ENCODE measurements at regions not wholly inside any gene's neighbourhood (a gene's known extent, or its start where the extent isn't known, plus 50 kb on each side); places are given as distances from the start of the nearest gene placed in this dataset.

GRCh38 chr9:7862170-7862569 is 62.6 kb upstream of the DMAC1 start:
- Histone ChIP-seq H4K91ac (ENCODE audit: insufficient read length, low read depth, low read length) (no peak overlapping the region), H4K5ac (ENCODE audit: insufficient read length, low read depth, low read length) (no peak overlapping the region), H3K23me2 (ENCODE audit: insufficient read length, low read depth, low read length, poor library complexity, severe bottlenecking) (no peaks in the 10 kb centered on the region), H3T11ph (ENCODE audit: low read length) (no peak overlapping the region), H3K9me3 (ENCODE audit: control insufficient read depth, low read depth, low read length) (no peaks in the 10 kb centered on the region), H2AK5ac (ENCODE audit: insufficient read length, low read length) (no peak overlapping the region), H2BK20ac (ENCODE audit: low read depth, low read length, poor library complexity, severe bottlenecking) (no peak overlapping the region), H3K27me3 (ENCODE audit: insufficient read depth, low read length) (no peaks in the 10 kb centered on the region), H2BK12ac (ENCODE audit: insufficient read length, low read depth, low read length) (no peak overlapping the region), H2BK120ac (ENCODE audit: low read depth, low read length, poor library complexity, severe bottlenecking) (no peak overlapping the region), H3K79me2 (ENCODE audit: insufficient read depth, low read length) (no peaks in the 10 kb centered on the region), H3K4me2 (ENCODE audit: insufficient read depth, insufficient read length, low read length) (no peak overlapping the region), H3K18ac (ENCODE audit: insufficient read length, low read depth, low read length) (no peak overlapping the region), H3K9ac (ENCODE audit: extremely low read depth, insufficient read length, low read length) (no peak overlapping the region), H3K23ac (ENCODE audit: insufficient read length, low read depth, low read length) (no peak overlapping the region), H3K14ac (ENCODE audit: insufficient read depth, low read length) (no peak overlapping the region), H3K27ac (ENCODE audit: insufficient read length, low read depth, low read length) (no peak overlapping the region), H3K4me1 (ENCODE audit: insufficient read depth, low read length) (no peaks in the 10 kb centered on the region), H2AFZ (ENCODE audit: low read length) (no peak overlapping the region), H4K20me1 (ENCODE audit: control insufficient read depth, insufficient read depth, insufficient read length) (no peaks in the 10 kb centered on the region), H3K56ac (ENCODE audit: insufficient read length, low read depth, low read length) (no peak overlapping the region), H3K79me1 (ENCODE audit: insufficient read depth, low read depth, low read length, poor library complexity, severe bottlenecking) (no peaks in the 10 kb centered on the region), H2BK5ac (ENCODE audit: insufficient read length, low read length) (no peak overlapping the region), H3K4ac (ENCODE audit: low read depth, low read length) (no peak overlapping the region), H4K8ac (replicated peaks; ENCODE audit: insufficient read length, low read depth, low read length) (no peak overlapping the region), H2BK15ac (ENCODE audit: low read depth, low read length) (no peak overlapping the region)
- DNase-seq = no peak
- Mint-ChIP-seq H3K4me3 (no peak overlapping the region), H3K27me3 (ENCODE audit: low read depth) (no peaks in the 10 kb centered on the region; the same call in 1 of the 2 replicates), H3K36me3 (ENCODE audit: insufficient read depth in 1 of 3, low read depth in 3 of 3) (no peaks in the 10 kb centered on the region), H3K4me1 (no peaks in the 10 kb centered on the region), H3K27ac (no peak overlapping the region), H3K9me3 (no peaks in the 10 kb centered on the region)
- no peak for TF ChIP-seq CTCF (conservative IDR thresholded peaks at IDR 0.05)
- WGBS (ENCODE audit: extremely low coverage, insufficient read length, low lambda C conversion rate) = no CpG with 5 or more reads among the region's 2 CpGs

Measured in H9 (cell line).